Breast epithelium (tissue), 3 donors: ENCODE measurements at regions not wholly inside any gene's neighbourhood (a gene's known extent, or its start where the extent isn't known, plus 50 kb on each side); places are given as distances from the start of the nearest gene placed in this dataset.
"Not testable (repeated sequence)": the region's sequence is repeated elsewhere in the genome, so short reads cannot be mapped to it uniquely, and the experiment has no call there.

Experiments used
- POLR2A ChIP-seq: fragments of 450-650 bp; IDR thresholded peaks from one replicate; pipeline ENCODE4 v1.6.1; 2016; ENCODE audit warnings: antibody characterized with exemption, mild to moderate bottlenecking, moderate library complexity
- TF ChIP-seq, protein P1 (sequence below), 3 donors: fragments of 450-650 bp; IDR thresholded peaks; one replicate each; pipeline ENCODE4 v1.5.1; 2016 to 2017; ENCODE audit warnings: antibody characterized with exemption in 3 of 3, mild to moderate bottlenecking in 3 of 3, moderate library complexity in 3 of 3

DNA sequence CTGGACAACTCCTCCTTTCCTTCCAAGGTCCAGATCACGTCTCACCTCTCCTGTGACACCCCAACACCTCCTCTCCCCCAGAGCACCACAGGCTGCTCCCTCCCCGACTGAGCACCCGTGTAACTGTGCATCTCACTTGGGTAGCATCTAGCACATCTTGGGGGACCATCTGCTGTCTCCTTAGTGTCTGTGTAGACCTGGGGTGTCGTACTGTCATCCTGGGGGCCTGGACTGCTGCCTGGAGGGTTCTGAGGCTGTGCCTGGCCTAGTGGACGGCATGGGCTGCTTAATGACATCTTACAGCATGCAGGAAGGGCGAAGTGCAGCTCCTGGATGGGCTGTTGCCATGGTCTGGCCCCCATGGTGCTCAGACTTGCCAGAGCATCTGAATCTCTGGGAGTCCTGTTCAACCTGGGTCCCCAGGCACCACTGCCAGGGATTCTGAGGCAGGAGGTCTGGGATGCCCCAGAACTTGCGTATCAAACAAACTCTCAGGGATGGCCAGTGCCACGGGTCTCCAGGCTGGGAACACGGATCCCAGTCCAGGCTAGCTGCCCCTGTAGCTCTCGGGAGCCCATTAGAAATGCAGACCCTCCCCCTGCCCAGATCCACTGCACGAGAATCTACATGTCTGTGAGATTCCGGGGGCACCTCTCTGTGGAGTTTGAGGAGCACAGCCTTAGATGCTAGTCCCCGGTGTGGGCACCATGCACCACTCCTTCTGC lies 194.4 kb upstream of the ZNF469 start:
- TF ChIP-seq, protein P1, sequence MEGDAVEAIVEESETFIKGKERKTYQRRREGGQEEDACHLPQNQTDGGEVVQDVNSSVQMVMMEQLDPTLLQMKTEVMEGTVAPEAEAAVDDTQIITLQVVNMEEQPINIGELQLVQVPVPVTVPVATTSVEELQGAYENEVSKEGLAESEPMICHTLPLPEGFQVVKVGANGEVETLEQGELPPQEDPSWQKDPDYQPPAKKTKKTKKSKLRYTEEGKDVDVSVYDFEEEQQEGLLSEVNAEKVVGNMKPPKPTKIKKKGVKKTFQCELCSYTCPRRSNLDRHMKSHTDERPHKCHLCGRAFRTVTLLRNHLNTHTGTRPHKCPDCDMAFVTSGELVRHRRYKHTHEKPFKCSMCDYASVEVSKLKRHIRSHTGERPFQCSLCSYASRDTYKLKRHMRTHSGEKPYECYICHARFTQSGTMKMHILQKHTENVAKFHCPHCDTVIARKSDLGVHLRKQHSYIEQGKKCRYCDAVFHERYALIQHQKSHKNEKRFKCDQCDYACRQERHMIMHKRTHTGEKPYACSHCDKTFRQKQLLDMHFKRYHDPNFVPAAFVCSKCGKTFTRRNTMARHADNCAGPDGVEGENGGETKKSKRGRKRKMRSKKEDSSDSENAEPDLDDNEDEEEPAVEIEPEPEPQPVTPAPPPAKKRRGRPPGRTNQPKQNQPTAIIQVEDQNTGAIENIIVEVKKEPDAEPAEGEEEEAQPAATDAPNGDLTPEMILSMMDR (IDR thresholded peaks at IDR 0.05), result not testable (repeated sequence)
- not testable (repeated sequence) for TF ChIP-seq POLR2A
